ENCODE measurements at regions not wholly inside any gene's neighbourhood (a gene's known extent, or its start where the extent isn't known, plus 50 kb on each side); places are given as distances from the start of the nearest gene placed in this dataset.

- H3K9me3 ChIP-seq: no peaks in the 10 kb centered on the region
- H3K4me1 ChIP-seq: no peaks in the 10 kb centered on the region
- 9% methylated on average over 1 of the region's 1 CpG for whole genome bisulfite sequencing (ENCODE audit: insufficient coverage, low coverage, low lambda C conversion rate, missing lambda C conversion rate)
- no peaks in the 10 kb centered on the region for H3K36me3 ChIP-seq
- H3K27ac ChIP-seq: peak overlapping the region in 1 of 3 donors; percentile 27
- no peak overlapping the region for H3K4me3 ChIP-seq
- intact Hi-C loops (cut with DNase I): no loop called here
- no peaks in the 10 kb centered on the region for H3K27me3 ChIP-seq
- DNase-seq: no peak
- ATAC-seq: peak; percentile 29 to 77 (median 61)
- TF ChIP-seq CTCF (IDR thresholded peaks at IDR 0.05) (no peak), POLR2A (IDR thresholded peaks at IDR 0.05) (no peak)
Measured at GRCh38 chrX:117636826-117637225, 479.8 kb downstream of the KLHL13 start.

GRCh38 chrX:117633277-117633676 is 483.3 kb downstream of the KLHL13 start:
- TF ChIP-seq CTCF (IDR thresholded peaks at IDR 0.05) (no peak), POLR2A (IDR thresholded peaks at IDR 0.05) (no peak)
- H3K27me3 ChIP-seq: no peaks in the 10 kb centered on the region
- 28% methylated on average over 1 of the region's 1 CpG for WGBS (ENCODE audit: insufficient coverage, low coverage, low lambda C conversion rate, missing lambda C conversion rate)
- H3K4me1 ChIP-seq: peaks cover 0 to 13% (median 0%) of the 10 kb centered on the region in 4 donors
- intact Hi-C loops (cut with DNase I): no loop called here
- DNase-seq (no peak), ATAC-seq (no peak)
- H3K36me3 ChIP-seq: no peaks in the 10 kb centered on the region
- H3K4me3 ChIP-seq: no peak overlapping the region
- no peaks in the 10 kb centered on the region for H3K9me3 ChIP-seq
- no peak overlapping the region for H3K27ac ChIP-seq

GRCh38 chrX:117628381-117628780 is 488.2 kb downstream of the KLHL13 start:
- Histone ChIP-seq H3K4me3 (no peak overlapping the region), H3K36me3 (no peaks in the 10 kb centered on the region), H3K27ac (peak overlapping the region in 2 of 3 donors; percentile 61 to 81), H3K4me1 (peaks cover 0 to 21% (median 3%) of the 10 kb centered on the region in 4 donors), H3K27me3 (no peaks in the 10 kb centered on the region), H3K9me3 (no peaks in the 10 kb centered on the region)
- peak; percentile 57 to 94 (median 82) for ATAC-seq
- intact Hi-C loops (cut with DNase I): no loop called here
- 19% methylated on average over 3 of the region's 3 CpGs for WGBS (ENCODE audit: insufficient coverage, low coverage, low lambda C conversion rate, missing lambda C conversion rate)
- no peak for DNase-seq
- TF ChIP-seq CTCF (IDR thresholded peaks at IDR 0.05) (no peak), POLR2A (IDR thresholded peaks at IDR 0.05) (no peak)

GRCh38 chrX:117610806-117611205 is 505.8 kb downstream of the KLHL13 start:
- no peaks in the 10 kb centered on the region for H3K4me1 ChIP-seq
- no peaks in the 10 kb centered on the region for H3K36me3 ChIP-seq
- intact Hi-C loops (cut with DNase I): no loop called here
- no peak for TF ChIP-seq POLR2A (IDR thresholded peaks at IDR 0.05)
- no peak for TF ChIP-seq CTCF (IDR thresholded peaks at IDR 0.05)
- H3K27me3 ChIP-seq: no peaks in the 10 kb centered on the region
- DNase-seq: no peak
- no peak overlapping the region for H3K27ac ChIP-seq
- ATAC-seq: no peak
- no peaks in the 10 kb centered on the region for H3K9me3 ChIP-seq
- WGBS (ENCODE audit: insufficient coverage, low coverage, low lambda C conversion rate, missing lambda C conversion rate): 43% methylated on average over 3 of the region's 3 CpGs
- no peak overlapping the region for H3K4me3 ChIP-seq

GRCh38 chrX:117610049-117610448 is 506.6 kb downstream of the KLHL13 start:
- Histone ChIP-seq H3K27me3 (no peaks in the 10 kb centered on the region), H3K9me3 (no peaks in the 10 kb centered on the region), H3K4me3 (no peak overlapping the region), H3K27ac (no peak overlapping the region), H3K36me3 (no peaks in the 10 kb centered on the region), H3K4me1 (no peaks in the 10 kb centered on the region)
- TF ChIP-seq CTCF (IDR thresholded peaks at IDR 0.05) (no peak), POLR2A (IDR thresholded peaks at IDR 0.05) (no peak)
- WGBS (ENCODE audit: insufficient coverage, low coverage, low lambda C conversion rate, missing lambda C conversion rate): 44% methylated on average over 3 of the region's 3 CpGs
- ATAC-seq (no peak), DNase-seq (no peak)
- intact Hi-C loops (cut with DNase I): no loop called here

Data from right lobe of liver (tissue), 6 donors.